ENCODE measurements at regions not wholly inside any gene's neighbourhood (a gene's known extent, or its start where the extent isn't known, plus 50 kb on each side); places are given as distances from the start of the nearest gene placed in this dataset.
"Not testable (repeated sequence)": the region's sequence is repeated elsewhere in the genome, so short reads cannot be mapped to it uniquely, and the experiment has no call there.

GRCh38 chr13:90946125-90946524 lies 401.4 kb upstream of the MIR17HG start:
- not testable (repeated sequence) for DNase-seq

- DNase-seq: no peak
Observed at GRCh38 chr13:90947976-90948375, 399.5 kb upstream of the MIR17HG start.

DNA sequence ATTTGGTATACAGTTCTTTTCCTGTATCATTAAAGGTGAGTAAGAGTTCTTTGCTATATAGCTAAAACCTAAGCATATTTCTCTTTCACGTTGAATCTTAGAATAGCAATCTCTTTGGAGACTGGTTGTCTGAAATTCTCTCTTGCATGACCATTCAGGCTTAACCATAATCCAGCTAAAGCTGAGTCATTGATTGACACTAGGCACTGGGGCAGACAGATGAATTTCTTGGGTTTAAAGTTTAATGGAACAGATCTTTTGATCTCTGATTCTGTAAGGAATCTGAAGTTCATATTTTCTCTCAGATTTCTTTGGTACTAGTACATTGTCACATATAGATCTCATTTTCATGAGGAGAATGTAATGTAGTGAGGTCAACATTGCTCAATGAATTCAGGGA lies 397.3 kb upstream of the MIR17HG start:
- no peak for DNase-seq

DNA sequence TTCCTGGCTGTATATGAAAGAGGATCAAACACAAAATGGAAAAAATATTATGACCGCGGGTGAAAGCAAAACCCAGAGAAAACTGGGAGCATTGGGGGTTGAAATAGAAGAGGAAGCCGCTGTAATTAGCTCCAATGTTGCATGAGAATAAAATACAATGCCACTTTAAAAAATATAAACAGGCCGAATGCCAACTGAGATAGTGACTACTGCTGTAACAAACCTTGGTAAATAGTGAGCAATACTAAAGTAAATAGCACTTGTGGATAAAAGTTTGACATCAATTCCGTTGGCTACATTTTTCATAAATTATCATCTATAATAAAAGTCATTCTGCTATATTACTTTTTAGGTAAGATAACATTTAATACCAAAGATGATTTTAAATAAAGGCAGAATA lies 395.8 kb upstream of the MIR17HG start:
- DNase-seq: no peak

GRCh38 chr13:90952326-90952725 lies 395.2 kb upstream of the MIR17HG start:
- DNase-seq: no peak

DNA sequence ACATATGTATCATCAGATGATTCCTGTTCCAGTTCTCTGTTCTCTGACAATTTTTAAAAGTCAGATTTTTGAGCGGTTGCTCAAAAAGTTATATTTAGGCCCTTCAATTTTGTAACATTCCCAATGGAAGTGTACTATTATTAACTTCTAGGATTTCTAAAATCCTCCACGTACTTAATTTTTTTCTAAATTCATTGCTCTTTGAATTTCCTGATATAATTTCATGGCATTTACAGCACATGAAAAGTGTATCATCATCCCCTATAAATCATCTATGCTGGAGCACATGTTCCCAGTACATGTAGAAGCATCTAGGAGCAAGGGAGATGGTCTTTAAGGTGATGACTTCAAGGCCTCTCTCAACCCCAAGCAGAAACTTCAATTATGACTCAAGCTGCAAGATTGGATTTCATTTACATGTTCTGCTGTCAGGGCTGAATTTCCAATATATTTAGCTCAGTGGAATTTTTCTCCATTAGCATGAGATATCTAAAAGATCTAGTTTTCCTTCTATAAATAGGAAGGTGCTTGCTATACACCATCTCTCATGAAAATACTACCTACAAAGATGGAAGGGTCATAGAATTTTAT lies 392.8 kb upstream of the MIR17HG start:
- DNase-seq: no peak

GRCh38 chr13:90956031-90956430 lies 391.5 kb upstream of the MIR17HG start:
- DNase-seq: no peak

GRCh38 chr13:90958866-90959265 lies 388.6 kb upstream of the MIR17HG start:
- no peak for DNase-seq

- no peak for DNase-seq
Observed at GRCh38 chr13:90968166-90968904, 379.2 kb upstream of the MIR17HG start.

DNA sequence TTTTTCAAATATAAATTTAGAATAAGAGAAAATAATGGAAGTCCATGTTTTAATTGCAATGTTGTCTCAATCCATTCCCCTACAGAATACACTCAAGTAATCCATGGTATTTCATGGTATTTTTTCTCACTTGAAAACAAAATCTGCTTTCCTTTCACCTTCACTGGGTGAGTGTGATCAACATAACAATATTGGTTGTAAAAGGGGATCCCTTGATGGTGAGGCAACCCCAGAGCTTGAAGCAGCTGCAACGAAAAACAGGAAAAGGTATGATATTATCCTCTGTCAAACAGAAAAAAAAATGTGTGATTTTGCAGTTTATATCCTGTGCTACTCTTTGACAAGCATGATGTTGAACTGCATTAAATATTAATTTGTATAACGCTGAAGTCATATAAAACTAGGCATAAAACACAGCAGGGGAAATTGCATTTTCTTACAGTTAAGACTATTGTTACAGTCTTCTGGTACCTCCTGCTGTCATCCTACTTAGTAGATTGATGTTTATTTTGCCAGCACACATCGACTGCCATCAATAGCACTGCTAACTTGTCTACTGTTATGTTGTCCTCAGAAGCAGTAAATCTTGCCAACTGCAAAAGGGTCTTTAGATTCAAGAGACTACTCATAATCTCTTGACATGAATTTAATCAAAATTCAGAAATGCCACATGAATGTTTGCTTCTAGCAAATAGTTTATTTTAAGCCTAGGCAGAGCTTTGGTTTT lies 373.1 kb upstream of the MIR17HG start:
- DNase-seq: no peak

DNA sequence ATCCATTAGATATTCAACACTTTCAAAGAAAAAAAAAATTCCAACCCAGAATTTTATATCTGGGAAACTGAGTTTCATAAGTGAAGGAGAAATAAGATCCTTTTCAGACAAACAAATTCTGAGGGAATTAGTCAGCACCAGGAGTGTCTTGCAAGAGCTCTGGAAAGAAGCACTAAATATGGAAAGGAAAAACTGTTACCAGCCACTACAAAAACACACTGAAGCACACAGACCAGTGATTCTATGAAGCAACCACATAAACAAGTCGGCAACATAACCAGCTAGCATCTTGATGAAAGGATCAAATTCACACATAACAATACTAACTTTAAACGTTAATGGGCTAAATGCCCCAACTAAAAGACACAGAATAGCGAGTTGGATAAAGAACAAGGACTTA lies 368.4 kb upstream of the MIR17HG start:
- no peak for DNase-seq

- DNase-seq: no peak
Observed at GRCh38 chr13:90984756-90985155, 362.7 kb upstream of the MIR17HG start.

- DNase-seq: no peak
Observed at GRCh38 chr13:90995001-90995400, 352.5 kb upstream of the MIR17HG start.

DNA sequence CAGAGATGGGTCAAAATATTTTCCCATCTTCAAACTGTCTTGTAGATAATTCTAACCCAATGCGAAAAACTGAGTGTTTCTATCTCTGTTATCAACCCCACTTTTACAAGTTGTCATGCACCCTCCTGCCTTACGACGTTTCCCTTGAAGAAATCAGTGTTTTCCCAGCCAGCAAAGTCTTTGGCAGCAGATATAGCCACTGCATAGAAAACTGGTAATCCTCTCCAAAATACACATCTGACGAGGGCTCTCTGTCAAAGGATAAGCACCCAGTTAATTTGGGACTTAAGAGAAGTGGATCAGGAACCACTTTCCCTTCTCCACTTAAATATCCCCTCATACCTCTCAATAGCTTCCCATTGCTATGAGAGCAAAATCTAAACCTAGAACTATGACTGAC lies 351.9 kb upstream of the MIR17HG start:
- no peak for DNase-seq

- DNase-seq: no peak
Observed at GRCh38 chr13:90997951-90998350, 349.5 kb upstream of the MIR17HG start.

GRCh38 chr13:90999401-90999800 lies 348.1 kb upstream of the MIR17HG start:
- DNase-seq: no peak

GRCh38 chr13:91001371-91001770 lies 346.1 kb upstream of the MIR17HG start:
- DNase-seq: no peak

GRCh38 chr13:91014696-91015095 lies 332.8 kb upstream of the MIR17HG start:
- DNase-seq: no peak

- no peak for DNase-seq
Observed at GRCh38 chr13:91017031-91017668, 330.3 kb upstream of the MIR17HG start.

- DNase-seq: no peak
Observed at GRCh38 chr13:91017669-91018053, 329.8 kb upstream of the MIR17HG start.

DNA sequence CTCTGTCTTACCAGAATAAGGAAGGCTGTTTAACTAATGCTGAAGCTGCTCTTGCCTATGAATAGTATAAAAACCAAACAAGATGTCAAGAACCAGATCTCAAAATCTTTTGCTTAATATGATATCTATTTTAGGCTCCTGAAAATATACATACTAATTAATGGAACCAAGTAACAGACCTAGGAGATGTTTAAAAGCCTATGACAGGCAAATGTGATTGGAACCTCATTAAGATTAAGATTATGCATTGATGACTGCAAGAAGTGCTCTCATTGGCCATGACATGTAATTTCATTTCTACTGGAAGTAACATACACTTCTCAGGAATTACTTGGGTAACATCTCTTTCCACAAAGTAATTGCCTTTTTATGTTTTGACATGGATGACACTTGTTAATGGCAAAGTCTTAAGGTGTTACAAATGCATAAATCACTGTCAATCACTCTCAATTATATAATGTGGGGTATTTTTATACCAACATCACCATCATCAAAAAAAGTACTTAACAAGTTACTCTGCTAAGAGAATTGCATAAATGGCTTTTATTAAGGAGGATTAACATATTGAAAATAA lies 326.9 kb upstream of the MIR17HG start:
- DNase-seq: no peak

- DNase-seq: no peak
Observed at GRCh38 chr13:91024157-91024792, 323.2 kb upstream of the MIR17HG start.

- no peak for DNase-seq
Observed at GRCh38 chr13:91025442-91025841, 322.0 kb upstream of the MIR17HG start.

Measured in GF-D8 (cell line).